C4-2B (cell line): ENCODE measurements at regions not wholly inside any gene's neighbourhood (a gene's known extent, or its start where the extent isn't known, plus 50 kb on each side); places are given as distances from the start of the nearest gene placed in this dataset.

ENCODE experiments used
- H3K27ac ChIP-seq: fragments of 450-650 bp; 2 replicates; pipeline ENCODE4 v1.5.1; 2017
- ZFX ChIP-seq: fragments of 450-650 bp; IDR thresholded peaks from 2 replicates; pipeline ENCODE4 v1.6.1; 2017
- TF ChIP-seq, protein P1 (sequence below): fragments of 450-650 bp; conservative IDR thresholded peaks from 2 replicates; pipeline ENCODE4 v1.5.1; 2017; ENCODE audit warnings: mild to moderate bottlenecking

DNA sequence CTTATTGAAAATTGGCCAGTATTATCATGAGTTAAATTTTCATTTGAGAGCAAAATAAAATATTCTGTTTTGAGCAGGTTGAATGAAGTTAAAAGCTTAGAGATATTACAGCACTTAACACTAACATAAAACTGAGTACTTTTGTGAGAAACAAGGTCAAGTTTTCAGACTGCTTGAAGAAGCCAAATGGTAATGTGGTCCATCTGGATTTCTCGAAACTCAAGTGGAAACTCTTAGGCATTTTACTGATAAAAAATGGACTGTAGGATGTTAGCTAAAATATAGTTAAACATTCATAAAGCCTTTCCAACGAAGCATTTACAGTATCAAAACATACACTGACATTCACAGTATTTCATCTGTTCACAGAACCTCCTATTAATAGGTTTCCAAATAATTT lies 528.1 kb upstream of the SEMA3D start:
- no peak overlapping the region for H3K27ac ChIP-seq
- TF ChIP-seq ZFX, result no peak
- TF ChIP-seq, protein P1, sequence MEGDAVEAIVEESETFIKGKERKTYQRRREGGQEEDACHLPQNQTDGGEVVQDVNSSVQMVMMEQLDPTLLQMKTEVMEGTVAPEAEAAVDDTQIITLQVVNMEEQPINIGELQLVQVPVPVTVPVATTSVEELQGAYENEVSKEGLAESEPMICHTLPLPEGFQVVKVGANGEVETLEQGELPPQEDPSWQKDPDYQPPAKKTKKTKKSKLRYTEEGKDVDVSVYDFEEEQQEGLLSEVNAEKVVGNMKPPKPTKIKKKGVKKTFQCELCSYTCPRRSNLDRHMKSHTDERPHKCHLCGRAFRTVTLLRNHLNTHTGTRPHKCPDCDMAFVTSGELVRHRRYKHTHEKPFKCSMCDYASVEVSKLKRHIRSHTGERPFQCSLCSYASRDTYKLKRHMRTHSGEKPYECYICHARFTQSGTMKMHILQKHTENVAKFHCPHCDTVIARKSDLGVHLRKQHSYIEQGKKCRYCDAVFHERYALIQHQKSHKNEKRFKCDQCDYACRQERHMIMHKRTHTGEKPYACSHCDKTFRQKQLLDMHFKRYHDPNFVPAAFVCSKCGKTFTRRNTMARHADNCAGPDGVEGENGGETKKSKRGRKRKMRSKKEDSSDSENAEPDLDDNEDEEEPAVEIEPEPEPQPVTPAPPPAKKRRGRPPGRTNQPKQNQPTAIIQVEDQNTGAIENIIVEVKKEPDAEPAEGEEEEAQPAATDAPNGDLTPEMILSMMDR, result no peak

DNA sequence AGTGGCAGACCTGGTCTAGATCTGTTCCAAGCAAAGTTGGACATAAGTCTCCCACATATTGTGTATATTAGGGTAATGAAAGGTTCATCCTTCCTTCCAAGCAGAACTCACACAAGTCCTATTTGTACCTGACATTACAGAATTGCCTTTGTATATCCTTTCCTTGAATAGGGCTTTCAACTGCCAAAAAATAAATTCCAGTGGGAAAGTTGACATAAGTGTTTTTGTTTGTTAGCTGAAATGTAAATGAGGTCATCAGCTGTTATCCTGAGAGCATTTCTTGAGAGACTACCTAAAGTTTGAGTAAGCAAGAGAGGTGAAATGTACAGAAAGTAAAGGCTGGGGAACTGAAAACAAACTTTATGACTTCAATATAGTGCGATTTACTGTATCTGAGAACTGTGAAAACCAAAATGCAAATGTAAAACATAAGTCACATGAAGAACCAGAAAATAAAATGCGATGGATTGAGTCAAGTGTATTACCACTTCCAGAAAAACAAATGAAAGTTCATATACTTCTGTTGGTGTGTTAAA lies 527.3 kb upstream of the SEMA3D start:
- H3K27ac ChIP-seq, result no peak overlapping the region
- TF ChIP-seq, protein P1, result no peak
- TF ChIP-seq ZFX, result no peak

DNA sequence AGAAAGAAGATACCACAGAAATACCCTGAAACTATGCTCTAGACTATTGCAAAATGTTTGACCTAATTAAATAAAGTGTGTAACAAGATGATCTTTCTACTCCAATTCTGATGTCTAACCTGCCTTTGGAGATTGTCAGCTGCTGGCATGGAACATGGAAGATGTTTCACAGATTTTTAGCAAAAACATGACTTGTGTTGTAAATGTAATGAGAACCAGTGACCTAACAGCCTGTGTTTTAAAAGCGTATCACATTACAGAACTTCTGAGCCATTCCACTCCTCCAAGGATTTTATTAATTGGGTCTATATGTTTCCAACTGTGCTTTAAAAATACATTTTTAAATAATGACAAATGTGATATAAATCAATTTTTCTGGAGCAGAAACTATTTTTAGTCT lies 526.3 kb upstream of the SEMA3D start:
- H3K27ac ChIP-seq, result no peak overlapping the region
- no peak for TF ChIP-seq ZFX
- TF ChIP-seq, protein P1, result no peak

DNA sequence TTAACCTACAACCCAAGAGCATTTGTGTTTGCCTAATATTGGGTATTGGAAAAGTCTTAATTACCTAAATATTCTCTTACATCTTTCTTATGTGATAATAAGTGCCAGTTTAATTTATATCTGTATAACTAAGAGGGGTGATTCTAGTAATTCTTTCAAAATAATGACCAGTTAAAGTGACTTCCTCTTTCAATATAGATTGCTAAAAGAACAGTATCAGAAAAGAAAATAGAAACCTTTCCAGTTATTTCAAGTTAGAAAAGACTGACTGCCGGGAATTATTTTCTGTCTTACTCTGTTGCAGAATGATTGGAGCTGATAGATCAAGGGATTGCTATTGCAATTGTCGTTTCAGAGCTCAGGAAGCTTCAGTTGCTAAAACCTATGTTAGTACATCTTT lies 525.0 kb upstream of the SEMA3D start:
- no peak overlapping the region for H3K27ac ChIP-seq

DNA sequence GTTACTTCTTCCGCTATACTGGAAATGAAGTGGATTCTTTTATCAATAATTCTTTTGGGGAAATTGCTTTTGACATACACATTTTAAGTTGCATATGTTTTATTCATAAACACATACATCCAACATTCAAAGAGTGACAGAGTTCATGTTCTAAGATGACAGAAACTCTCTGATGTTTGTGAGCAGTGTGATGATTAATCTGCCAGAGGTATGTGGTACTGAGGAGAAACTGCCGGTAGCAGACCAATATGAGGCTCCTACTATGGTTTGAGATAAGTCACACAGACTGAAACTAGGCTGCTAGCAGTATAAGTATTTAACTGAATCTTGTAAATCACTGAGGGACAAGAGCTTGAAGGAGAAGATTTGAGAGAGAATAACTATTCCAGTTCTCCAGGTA lies 524.1 kb upstream of the SEMA3D start:
- TF ChIP-seq, protein P1, result no peak
- TF ChIP-seq ZFX, result no peak
- H3K27ac ChIP-seq, result no peak overlapping the region

More for the DNA sequence above, 525.0 kb upstream of the SEMA3D start:
- TF ChIP-seq, protein P1, result no peak
- no peak for TF ChIP-seq ZFX

DNA sequence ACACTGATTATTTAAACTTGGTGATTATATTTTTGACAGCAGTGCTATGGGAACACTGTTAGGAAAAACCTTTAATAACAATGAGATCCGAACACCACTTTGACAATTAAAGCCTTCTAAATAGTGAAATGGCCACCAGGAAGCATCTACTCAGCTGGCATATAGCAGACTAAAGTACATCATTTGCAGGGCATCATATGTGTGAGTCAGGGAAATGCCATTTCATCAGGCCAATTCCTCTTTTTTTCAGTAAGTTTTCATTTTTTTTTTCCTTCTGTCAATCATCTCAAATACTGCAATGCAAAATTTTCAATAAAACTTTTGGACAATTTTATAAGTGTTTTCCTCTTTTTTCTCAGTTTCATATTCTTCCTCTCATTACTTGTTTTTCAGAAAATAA lies 521.4 kb upstream of the SEMA3D start:
- H3K27ac ChIP-seq, result no peak overlapping the region
- TF ChIP-seq, protein P1, result no peak
- no peak for TF ChIP-seq ZFX

DNA sequence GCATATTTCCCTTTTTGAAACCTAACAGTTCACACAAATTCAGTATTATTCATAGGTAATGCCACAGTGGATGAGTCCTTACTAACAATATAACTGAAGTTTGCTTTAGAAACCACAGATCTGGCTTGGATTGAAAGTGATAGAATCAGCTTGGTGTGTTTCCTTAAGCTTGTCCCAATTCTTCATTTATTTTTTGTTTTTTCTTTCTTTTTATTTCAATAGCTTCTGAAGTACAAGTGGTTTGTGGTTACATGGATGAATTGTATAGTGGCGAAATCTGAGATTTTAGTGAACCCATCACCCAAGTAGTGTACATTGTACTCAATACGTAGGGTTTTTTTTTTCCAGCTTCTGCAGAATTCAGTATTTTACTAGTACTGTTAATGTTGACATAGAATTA lies 518.2 kb upstream of the SEMA3D start:
- H3K27ac ChIP-seq, result no peak overlapping the region
- no peak for TF ChIP-seq ZFX
- TF ChIP-seq, protein P1, result no peak
